DND-41 (cell line): ENCODE measurements at regions not wholly inside any gene's neighbourhood (a gene's known extent, or its start where the extent isn't known, plus 50 kb on each side); places are given as distances from the start of the nearest gene placed in this dataset.

Source experiments
- CTCF ChIP-seq: IDR thresholded peaks from 2 replicates; pipeline ENCODE4 v1.5.1; 2012; ENCODE audit warnings: borderline replicate concordance, low read length, moderate library complexity, mild to moderate bottlenecking; ENCODE audit not compliant: poor library complexity, severe bottlenecking; ENCODE audit errors: extremely low read depth
- EZH2 ChIP-seq: IDR thresholded peaks from 3 replicates; pipeline ENCODE4 v1.6.1; 2012; ENCODE audit warnings: borderline replicate concordance, low read depth, mild to moderate bottlenecking, moderate library complexity, low read length, inconsistent platforms; ENCODE audit not compliant: severe bottlenecking

GRCh38 chr5:166342402-166342801, 1949.0 kb upstream of the WWC1 start:
- TF ChIP-seq CTCF (no peak), EZH2 (no peak)
